ENCODE measurements at regions not wholly inside any gene's neighbourhood (a gene's known extent, or its start where the extent isn't known, plus 50 kb on each side); places are given as distances from the start of the nearest gene placed in this dataset.

DNA sequence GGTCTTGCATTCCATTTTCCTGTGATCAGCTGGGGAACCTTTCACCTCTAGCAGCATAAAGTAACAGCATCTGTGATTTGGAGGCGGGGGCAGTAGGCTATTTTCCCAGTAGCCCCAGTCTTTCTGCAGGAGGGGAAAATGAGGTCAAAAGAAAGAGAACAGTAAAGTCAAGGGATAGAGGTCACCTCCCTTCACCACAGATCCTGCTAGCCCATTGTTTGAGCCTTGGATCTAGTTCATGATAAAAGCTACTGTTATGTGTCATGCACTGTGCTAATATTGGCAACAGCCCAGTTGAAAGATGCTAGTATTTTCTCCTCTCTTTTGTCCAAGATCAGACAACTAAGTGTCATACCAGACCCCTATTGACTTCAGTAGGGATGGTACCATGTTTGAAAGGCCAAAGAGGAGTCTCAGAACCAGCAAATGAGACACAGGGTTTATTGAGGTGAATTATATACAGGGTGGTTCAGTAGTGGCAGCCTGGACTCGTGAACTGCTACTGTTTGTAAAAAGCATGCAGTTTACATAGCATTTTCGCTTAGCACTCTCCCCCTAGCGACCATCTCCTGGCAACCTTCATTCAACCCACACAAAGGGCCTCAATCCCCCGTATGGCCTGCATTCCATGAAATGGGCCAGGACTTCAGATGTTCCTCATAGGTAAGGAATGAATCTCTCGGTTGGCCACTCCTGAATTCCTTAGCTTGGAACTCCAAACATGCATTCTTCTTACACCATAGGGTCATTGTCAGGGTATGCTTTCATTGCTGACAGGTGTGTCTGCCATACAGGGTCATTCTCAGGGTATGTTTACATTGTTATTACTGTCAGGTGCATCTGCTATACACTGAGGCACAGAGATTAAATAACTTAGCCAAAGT, 170.0 kb upstream of the FRMPD4 start:
- DNase-seq (ENCODE audit: low read depth in 1 of 2, low spot score in 1 of 2) = peak in 1 of 2 donors; percentile 29
- no peaks in the 10 kb centered on the region for H3K27me3 ChIP-seq
- TF ChIP-seq, protein P1, sequence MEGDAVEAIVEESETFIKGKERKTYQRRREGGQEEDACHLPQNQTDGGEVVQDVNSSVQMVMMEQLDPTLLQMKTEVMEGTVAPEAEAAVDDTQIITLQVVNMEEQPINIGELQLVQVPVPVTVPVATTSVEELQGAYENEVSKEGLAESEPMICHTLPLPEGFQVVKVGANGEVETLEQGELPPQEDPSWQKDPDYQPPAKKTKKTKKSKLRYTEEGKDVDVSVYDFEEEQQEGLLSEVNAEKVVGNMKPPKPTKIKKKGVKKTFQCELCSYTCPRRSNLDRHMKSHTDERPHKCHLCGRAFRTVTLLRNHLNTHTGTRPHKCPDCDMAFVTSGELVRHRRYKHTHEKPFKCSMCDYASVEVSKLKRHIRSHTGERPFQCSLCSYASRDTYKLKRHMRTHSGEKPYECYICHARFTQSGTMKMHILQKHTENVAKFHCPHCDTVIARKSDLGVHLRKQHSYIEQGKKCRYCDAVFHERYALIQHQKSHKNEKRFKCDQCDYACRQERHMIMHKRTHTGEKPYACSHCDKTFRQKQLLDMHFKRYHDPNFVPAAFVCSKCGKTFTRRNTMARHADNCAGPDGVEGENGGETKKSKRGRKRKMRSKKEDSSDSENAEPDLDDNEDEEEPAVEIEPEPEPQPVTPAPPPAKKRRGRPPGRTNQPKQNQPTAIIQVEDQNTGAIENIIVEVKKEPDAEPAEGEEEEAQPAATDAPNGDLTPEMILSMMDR (IDR thresholded peaks at IDR 0.05; ENCODE audit: low read depth, low read length) = no peak
- no peak overlapping the region for H3K4me3 ChIP-seq
- H3K36me3 ChIP-seq = no peaks in the 10 kb centered on the region
- no peaks in the 10 kb centered on the region for H3K9me3 ChIP-seq (ENCODE audit: low read depth)
- H3K4me1 ChIP-seq (ENCODE audit: low read depth) = no peaks in the 10 kb centered on the region
- H3K27ac ChIP-seq = no peak overlapping the region

DNA sequence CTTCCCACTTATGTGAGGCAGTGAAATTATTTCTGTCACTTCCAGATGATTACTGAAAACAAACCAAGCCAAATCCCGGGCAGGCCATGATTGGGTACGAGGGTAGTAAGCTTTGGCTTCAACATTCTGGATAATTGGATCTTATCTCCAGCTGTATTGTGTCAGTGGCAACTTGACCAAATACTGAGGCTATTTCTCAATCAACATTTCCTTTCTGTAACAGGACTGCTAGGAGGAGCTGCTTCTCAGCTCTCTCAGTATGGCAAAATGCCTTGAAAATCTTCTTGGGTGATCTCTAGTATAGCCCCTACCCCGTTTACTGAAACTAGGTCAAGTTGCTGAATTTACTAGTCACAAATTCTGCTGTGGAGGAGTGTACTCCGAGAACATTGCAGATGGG, 169.3 kb upstream of the FRMPD4 start:
- Histone ChIP-seq H3K4me3 (no peak overlapping the region), H3K36me3 (no peaks in the 10 kb centered on the region), H3K27me3 (no peaks in the 10 kb centered on the region), H3K27ac (no peak overlapping the region), H3K4me1 (ENCODE audit: low read depth) (no peaks in the 10 kb centered on the region), H3K9me3 (ENCODE audit: low read depth) (no peaks in the 10 kb centered on the region)
- TF ChIP-seq, protein P1 (IDR thresholded peaks at IDR 0.05; ENCODE audit: low read depth, low read length) = no peak
- peak in 1 of 2 donors; percentile 81 for DNase-seq (ENCODE audit: low read depth in 1 of 2, low spot score in 1 of 2)

DNA sequence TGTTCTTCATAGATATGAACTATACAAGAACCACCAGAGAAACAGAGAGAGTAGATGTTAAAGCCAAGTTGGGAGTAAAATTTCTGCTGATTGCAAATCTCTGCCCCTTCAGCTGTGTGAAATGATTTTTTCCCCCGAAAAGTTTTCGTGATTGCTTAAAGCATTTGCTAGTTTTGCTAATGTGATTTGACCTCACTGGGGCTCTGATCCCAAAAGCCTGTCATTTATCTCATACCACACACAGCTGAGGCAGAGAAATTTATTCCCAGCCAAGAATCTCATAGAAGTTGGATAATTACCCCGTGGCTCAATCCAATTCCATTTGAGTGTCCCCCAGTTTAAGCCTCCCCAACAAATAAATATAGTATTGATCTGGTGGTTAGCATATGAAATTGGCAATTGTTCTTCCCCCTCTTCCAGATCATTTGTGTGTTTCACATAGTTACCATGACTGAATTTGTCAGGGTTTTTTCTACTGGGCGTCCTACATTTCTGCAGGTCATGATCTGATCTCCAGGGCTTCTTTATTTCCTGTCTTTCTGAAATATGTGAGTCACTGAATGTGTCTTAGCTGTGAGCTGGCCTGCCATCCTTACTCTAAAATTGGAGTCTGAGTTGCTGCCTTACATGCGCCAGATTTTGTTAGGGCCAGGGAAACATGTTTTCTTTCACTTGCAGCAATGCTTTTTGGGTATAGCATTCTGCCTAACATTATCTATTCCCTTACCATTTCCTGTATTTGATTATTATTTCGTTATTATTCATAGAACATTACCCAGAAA, 167.5 kb upstream of the FRMPD4 start:
- DNase-seq (ENCODE audit: low read depth in 1 of 2, low spot score in 1 of 2) = peak in 1 of 2 donors; percentile 29
- Histone ChIP-seq H3K27me3 (no peaks in the 10 kb centered on the region), H3K9me3 (ENCODE audit: low read depth) (no peaks in the 10 kb centered on the region), H3K36me3 (no peaks in the 10 kb centered on the region), H3K27ac (no peak overlapping the region), H3K4me1 (ENCODE audit: low read depth) (no peaks in the 10 kb centered on the region), H3K4me3 (no peak overlapping the region)
- TF ChIP-seq, protein P1 (IDR thresholded peaks at IDR 0.05; ENCODE audit: low read depth, low read length) = no peak

DNA sequence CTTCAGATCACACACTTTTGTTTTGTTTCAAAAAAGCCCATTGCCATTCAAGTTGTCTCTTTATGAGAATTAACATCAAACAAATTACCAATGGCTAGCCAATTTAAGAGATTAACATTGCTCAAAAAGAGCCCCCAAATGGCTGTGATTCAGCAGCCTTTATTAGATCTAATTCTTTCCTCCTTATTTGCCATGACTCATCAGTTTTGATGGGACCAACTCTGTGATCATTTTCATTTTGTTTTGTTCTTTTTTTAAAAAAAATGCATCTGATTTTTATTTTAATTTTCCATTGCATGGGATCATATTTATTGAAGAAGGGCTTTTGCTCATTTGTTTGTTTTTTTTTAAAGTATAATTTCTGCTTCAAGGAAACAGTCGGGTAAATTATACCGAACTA, 161.6 kb upstream of the FRMPD4 start:
- no peak overlapping the region for H3K4me3 ChIP-seq
- no peaks in the 10 kb centered on the region for H3K27me3 ChIP-seq
- no peaks in the 10 kb centered on the region for H3K9me3 ChIP-seq (ENCODE audit: low read depth)
- no peak for DNase-seq (ENCODE audit: low read depth in 1 of 2, low spot score in 1 of 2)
- no peaks in the 10 kb centered on the region for H3K4me1 ChIP-seq (ENCODE audit: low read depth)
- TF ChIP-seq, protein P1 (IDR thresholded peaks at IDR 0.05; ENCODE audit: low read depth, low read length) = no peak
- no peaks in the 10 kb centered on the region for H3K36me3 ChIP-seq
- H3K27ac ChIP-seq = no peak overlapping the region

DNA sequence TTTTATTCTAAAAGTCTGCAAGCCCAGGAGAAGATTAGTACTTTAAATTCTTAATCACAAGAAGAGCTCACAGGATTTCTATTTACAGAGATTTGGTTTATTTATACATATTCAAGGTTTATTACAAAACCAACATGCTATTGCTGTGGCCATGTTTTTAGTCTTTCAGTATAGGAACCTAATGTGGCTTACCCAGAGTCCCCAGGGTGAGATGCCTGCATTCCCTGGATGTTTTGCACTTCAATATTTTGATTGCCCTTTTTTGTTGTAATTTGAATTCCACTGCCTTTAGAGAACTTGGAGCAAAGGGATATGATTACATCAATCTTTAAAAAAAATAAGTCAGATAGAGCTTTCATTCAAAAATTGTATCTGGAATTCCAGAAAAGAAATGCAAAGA, 146.0 kb upstream of the FRMPD4 start:
- Histone ChIP-seq H3K4me3 (no peak overlapping the region), H3K27me3 (no peaks in the 10 kb centered on the region), H3K9me3 (ENCODE audit: low read depth) (no peaks in the 10 kb centered on the region), H3K27ac (no peak overlapping the region), H3K4me1 (ENCODE audit: low read depth) (no peaks in the 10 kb centered on the region), H3K36me3 (no peaks in the 10 kb centered on the region)
- DNase-seq (ENCODE audit: low read depth in 1 of 2, low spot score in 1 of 2) = no peak
- TF ChIP-seq, protein P1 (IDR thresholded peaks at IDR 0.05; ENCODE audit: low read depth, low read length) = no peak

Data from cardiac muscle cell (in vitro differentiated cells and primary cell).